HG03135 (cell line): ENCODE measurements at regions not wholly inside any gene's neighbourhood (a gene's known extent, or its start where the extent isn't known, plus 50 kb on each side); places are given as distances from the start of the nearest gene placed in this dataset.
"Not testable (repeated sequence)": the region's sequence is repeated elsewhere in the genome, so short reads cannot be mapped to it uniquely, and the experiment has no call there.

Experiments
- ATAC-seq: cut with Tn5 transposase; IDR thresholded peaks from one replicate; pipeline ENCODE4 v1.9.1; 2021; ENCODE audit warnings: mild to moderate bottlenecking, moderate library complexity; ENCODE audit not compliant: unreplicated experiment

DNA sequence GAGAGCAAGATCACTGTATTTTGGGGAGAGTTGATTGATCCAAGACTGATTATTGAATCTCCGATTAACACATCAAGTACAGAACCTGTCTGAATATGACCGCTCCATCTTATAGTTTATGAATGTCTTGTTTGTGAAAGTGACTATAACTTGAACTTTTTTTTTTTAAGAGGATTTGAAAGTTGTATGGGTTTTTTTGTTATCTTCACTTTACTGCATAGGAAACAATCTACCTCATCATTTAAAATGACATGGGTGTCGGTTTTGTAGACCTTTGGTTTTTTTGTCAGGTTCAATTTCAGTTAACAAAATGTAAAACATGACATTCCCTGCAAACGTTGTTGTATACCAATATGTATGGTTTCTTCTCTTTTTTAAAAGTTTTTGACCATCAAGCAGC is 103.0 kb upstream of the NUDT6 start:
- ATAC-seq, result no peak

GRCh38 chr4:123026015-123026414 is 103.6 kb upstream of the NUDT6 start:
- ATAC-seq, result not testable (repeated sequence)

DNA sequence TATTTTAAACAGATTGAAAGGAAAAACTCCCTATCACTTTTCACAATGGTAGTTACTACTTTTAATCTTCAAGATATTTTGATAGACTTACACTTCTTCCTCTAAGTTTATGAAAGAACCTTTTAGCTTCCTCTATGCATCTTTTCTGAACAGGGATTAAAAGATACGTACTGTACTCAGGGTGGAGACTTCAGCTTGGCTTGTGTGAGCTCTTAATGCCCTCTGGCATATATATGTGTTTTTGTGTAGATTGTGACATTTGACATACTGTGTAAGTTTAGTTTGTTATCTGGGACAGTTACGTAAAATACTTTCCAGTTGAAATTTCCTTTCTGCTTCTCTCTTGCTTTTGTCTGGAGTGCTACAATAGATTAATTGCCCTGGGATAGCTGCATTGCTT is 109.3 kb upstream of the NUDT6 start:
- ATAC-seq, result no peak

GRCh38 chr4:123034023-123034422 is 111.6 kb upstream of the NUDT6 start:
- no peak for ATAC-seq

GRCh38 chr4:123035239-123035638 is 112.8 kb upstream of the NUDT6 start:
- no peak for ATAC-seq

DNA sequence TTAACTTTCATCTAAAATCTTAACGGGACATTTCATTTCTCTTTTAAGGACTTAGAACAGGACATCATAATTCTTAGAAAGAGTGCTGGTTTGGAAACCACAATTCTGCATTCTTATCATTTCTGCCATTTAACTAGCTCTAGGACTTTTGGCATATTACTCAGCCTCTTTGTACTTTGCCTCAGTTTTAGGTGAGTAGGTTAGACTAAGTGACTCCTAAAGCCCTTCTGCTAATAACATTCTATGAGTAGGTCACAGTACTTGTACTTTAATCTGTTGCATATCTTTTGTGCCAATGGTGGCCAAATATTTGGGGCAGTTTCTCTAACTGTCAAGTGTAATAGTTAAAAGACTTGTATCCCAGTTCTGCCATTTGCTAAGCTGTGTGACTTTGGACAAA is 115.4 kb upstream of the NUDT6 start:
- no peak for ATAC-seq

DNA sequence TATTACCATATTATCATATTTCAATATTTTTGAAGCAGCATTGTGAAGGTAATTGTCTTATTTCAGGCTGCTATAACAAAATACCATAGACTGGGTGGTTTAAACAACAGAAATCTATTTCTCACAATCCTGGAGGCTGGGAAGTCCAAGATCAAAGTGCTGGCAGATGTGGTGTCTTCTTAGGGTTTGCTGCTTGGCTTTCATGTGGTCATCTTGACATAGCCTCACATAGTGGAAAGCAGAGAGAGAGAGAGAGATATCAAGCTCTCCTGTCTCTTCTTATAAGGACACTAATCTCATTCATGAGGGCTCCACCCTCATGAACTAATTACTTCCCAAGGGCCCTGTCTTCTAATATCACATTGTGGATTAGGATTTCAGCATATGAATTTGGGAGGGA is 119.7 kb upstream of the NUDT6 start:
- no peak for ATAC-seq

GRCh38 chr4:123043013-123043412 is 120.6 kb upstream of the NUDT6 start:
- ATAC-seq, result no peak

- ATAC-seq, result no peak
Observed at GRCh38 chr4:123043793-123044425, 121.5 kb upstream of the NUDT6 start.

DNA sequence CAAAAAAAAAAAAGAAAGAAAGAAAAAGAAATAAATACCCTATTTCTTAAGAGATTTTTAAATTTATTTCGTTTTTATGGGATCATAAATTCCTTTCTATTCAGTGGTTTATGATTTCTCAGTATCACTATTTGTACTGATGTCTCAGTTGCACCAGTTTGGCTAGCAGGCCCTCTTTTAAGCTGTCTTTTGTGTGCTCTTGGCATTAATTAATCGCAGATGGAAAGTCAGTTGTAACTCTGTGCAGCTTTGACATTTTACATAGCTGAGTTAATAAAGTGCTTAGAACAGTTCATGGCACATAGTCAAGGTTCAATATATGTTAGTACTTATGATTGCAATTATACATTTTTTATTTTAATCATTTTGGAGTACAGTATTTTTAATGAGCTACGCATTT is 123.7 kb upstream of the NUDT6 start:
- ATAC-seq, result no peak

- ATAC-seq, result no peak
Observed at GRCh38 chr4:123050018-123050417, 127.6 kb upstream of the NUDT6 start.

DNA sequence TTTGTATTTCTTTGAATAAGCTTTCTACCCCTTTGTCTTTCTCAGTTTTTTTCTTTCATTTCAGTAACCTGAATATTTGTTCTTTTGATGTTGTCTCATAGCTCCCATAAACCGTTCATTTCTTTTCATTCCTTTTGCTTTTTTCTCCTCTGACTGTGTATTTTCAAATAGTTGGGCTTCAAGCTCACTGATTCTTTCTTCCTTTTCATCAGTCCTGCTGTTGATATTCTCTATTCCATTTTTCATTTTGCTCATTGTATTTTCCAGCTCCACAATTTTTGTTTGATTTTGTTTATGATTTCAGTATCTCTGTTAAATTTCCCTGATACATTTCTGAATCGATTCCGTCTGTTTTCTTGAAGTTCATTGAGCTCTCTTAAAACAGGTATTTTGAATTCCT is 129.6 kb upstream of the NUDT6 start:
- ATAC-seq, result no peak

DNA sequence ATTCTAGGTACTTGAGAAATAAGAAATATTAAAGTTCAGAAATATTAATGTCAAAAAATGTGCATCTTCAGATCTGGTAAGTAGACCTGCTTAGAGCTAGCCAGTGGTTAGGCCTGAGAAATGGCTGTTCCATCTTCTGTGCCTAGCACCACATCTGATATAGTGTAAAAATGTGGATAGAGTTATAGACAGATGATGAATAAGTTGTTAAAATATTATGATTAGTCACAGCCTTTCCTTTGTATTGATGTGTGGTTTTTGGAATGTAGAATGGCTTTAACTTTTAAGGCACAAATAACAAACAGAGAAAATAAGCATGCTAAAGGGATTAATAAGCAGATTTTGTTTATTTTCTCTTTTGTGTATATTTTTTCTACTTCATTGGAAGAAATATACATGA is 133.5 kb upstream of the NUDT6 start:
- no peak for ATAC-seq

- ATAC-seq, result no peak
Observed at GRCh38 chr4:123060039-123060770, 137.8 kb upstream of the NUDT6 start.

DNA sequence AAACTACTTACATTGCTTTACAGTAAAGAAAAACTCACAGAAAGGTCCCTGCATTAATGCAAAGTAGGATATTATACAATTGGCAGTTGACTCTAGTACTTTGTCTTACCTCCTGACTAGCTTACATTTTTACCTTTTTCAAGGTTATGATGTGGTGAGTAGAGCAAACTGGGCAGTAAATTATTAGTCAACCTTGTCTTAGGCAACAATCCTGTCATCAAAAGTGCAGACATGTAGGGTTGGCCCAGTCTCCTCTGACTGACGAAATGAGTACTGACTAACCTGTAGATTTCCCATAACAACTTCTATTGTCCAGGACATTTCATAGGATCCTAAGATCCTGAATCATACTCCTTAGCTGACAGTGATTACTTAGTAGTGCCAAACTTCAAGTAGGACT is 142.0 kb upstream of the NUDT6 start:
- no peak for ATAC-seq

DNA sequence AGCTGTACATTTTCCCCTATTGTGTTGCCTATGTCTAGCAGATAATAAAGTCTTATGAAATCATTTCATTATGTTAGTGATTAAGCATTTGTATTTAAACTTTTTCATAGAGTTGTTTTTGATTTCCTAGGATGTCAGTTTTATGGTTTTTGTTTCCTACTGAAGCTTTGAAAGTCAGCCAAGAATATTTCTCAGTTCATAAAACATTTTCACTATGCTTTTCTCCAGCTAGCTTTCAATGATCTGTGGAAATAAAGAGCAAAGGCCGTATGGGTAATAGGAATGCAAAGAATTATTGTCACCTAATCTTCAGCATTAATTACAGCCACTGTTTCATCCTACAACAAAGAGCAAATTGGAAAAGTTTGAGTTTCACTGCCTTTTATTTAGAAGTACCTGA is 145.7 kb upstream of the NUDT6 start:
- no peak for ATAC-seq

DNA sequence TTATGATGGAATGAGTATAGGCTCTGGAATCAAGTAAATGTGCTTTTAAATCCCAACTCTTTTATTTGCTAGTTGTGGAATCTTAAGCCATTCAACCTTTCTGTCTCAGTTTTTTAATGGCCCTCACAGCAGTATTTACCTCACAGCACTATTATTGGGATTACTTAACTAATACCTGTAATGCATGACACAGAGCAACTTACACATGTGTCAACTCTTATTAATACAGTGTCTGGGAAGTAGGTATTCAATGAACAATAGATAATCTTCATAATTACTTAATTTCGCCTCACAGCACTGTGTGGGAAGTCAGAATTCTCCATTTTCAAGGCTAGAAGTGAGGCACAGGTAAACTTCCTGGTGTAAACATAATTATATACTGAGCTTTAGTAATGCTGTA is 149.7 kb upstream of the NUDT6 start:
- ATAC-seq, result no peak

- ATAC-seq, result no peak
Observed at GRCh38 chr4:123073650-123074049, 151.3 kb upstream of the NUDT6 start.

DNA sequence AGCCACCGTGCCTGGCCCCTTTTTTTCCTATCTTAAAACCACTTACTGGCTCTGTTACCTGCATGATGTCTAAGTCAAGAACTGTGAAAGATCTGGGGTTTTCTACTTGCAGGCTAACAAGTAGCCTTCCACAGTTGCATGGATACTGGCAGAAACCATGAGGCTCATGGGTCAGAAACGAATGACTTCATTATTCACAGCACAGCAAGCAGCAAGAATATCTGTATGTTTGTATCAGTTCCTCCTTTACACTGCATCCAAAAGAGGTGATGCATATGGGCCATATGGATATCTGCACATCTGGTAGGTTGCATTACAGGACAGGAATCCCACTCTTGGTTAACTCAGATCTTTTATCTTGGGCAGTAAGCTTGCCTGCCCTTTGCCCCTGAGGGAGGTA is 154.9 kb upstream of the NUDT6 start:
- ATAC-seq, result no peak

- no peak for ATAC-seq
Observed at GRCh38 chr4:123081971-123082370, 159.6 kb upstream of the NUDT6 start.

DNA sequence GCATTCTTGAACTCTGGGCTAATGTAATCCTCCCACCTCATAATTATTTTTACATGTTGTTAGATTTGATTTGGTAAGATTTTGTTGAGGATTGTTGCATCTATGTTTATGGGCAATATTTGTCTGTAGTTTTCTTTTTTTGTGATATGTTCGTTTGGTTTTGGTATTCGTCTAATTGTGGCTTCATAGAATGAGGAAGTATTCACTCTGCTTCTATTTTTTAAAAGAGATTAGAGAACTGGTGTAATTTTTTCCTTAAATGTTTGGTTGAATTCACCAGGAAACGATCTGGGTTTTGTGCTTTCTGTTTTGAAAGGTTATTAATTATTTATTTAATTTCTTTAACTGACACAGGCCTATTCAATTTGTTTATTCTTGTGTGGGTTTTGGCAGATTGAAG is 161.2 kb upstream of the NUDT6 start:
- no peak for ATAC-seq

- no peak for ATAC-seq
Observed at GRCh38 chr4:123088501-123088900, 166.1 kb upstream of the NUDT6 start.

- ATAC-seq, result no peak
Observed at GRCh38 chr4:123090886-123091285, 168.5 kb upstream of the NUDT6 start.
